HTR-8/SVneo (cell line): ENCODE measurements at regions not wholly inside any gene's neighbourhood (a gene's known extent, or its start where the extent isn't known, plus 50 kb on each side); places are given as distances from the start of the nearest gene placed in this dataset.
"Not testable (repeated sequence)": the region's sequence is repeated elsewhere in the genome, so short reads cannot be mapped to it uniquely, and the experiment has no call there.

Experiments used
- DNase-seq: peaks from one replicate; pipeline ENCODE4 v3.0.0; 2011; ENCODE audit warnings: low spot score, mixed read lengths; ENCODE audit not compliant: insufficient read length
- FAIRE-seq: peaks from 2 replicates; lab custom pipeline; 2011; peaks lifted over from hg19 to GRCh38; lab: Jason Lieb, UNC

- not testable (repeated sequence) for FAIRE-seq, DNase-seq
These were observed 377.4 kb upstream of the MAN1A1 start for GRCh38 chr6:119726912-119727311.

GRCh38 chr6:119726086-119726485, 376.5 kb upstream of the MAN1A1 start:
- FAIRE-seq: no peak

GRCh38 chr6:119720160-119720559, 370.6 kb upstream of the MAN1A1 start:
- FAIRE-seq: no peak
- no peak for DNase-seq

More at GRCh38 chr6:119726086-119726485, 376.5 kb upstream of the MAN1A1 start:
- no peak for DNase-seq

- FAIRE-seq: no peak
These were observed 368.4 kb upstream of the MAN1A1 start for GRCh38 chr6:119717942-119718341.

GRCh38 chr6:119716668-119717270, 367.2 kb upstream of the MAN1A1 start:
- FAIRE-seq (no peak), DNase-seq (no peak)

More at GRCh38 chr6:119717942-119718341, 368.4 kb upstream of the MAN1A1 start:
- no peak for DNase-seq

- DNase-seq (no peak), FAIRE-seq (no peak)
These were observed 364.3 kb upstream of the MAN1A1 start for GRCh38 chr6:119713903-119714302.

- FAIRE-seq: no peak
- DNase-seq: no peak
These were observed 337.1 kb upstream of the MAN1A1 start for GRCh38 chr6:119686644-119687043.

- FAIRE-seq: no peak
- DNase-seq: no peak
These were observed 336.7 kb upstream of the MAN1A1 start for GRCh38 chr6:119686240-119686639.

GRCh38 chr6:119683671-119684070, 334.1 kb upstream of the MAN1A1 start:
- no peak for DNase-seq
- no peak for FAIRE-seq

GRCh38 chr6:119683031-119683430, 333.5 kb upstream of the MAN1A1 start:
- DNase-seq: no peak
- no peak for FAIRE-seq

- no peak for DNase-seq
- FAIRE-seq: no peak
These were observed 329.4 kb upstream of the MAN1A1 start for GRCh38 chr6:119678961-119679360.

- no peak for FAIRE-seq
- no peak for DNase-seq
These were observed 327.8 kb upstream of the MAN1A1 start for GRCh38 chr6:119677384-119677783.

- FAIRE-seq: no peak
- DNase-seq: no peak
These were observed 327.4 kb upstream of the MAN1A1 start for GRCh38 chr6:119676961-119677360.

GRCh38 chr6:119676230-119676629, 326.7 kb upstream of the MAN1A1 start:
- no peak for FAIRE-seq
- DNase-seq: no peak

GRCh38 chr6:119673741-119674140, 324.2 kb upstream of the MAN1A1 start:
- FAIRE-seq (no peak), DNase-seq (no peak)

GRCh38 chr6:119672725-119673124, 323.2 kb upstream of the MAN1A1 start:
- FAIRE-seq (no peak), DNase-seq (no peak)

- DNase-seq (no peak), FAIRE-seq (no peak)
These were observed 321.5 kb upstream of the MAN1A1 start for GRCh38 chr6:119671105-119671504.

- no peak for FAIRE-seq
- DNase-seq: no peak
These were observed 319.7 kb upstream of the MAN1A1 start for GRCh38 chr6:119669221-119669620.

- not testable (repeated sequence) for FAIRE-seq
These were observed 315.9 kb upstream of the MAN1A1 start for GRCh38 chr6:119665432-119665831.

GRCh38 chr6:119661628-119662027, 312.1 kb upstream of the MAN1A1 start:
- DNase-seq: no peak
- no peak for FAIRE-seq

More at GRCh38 chr6:119665432-119665831, 315.9 kb upstream of the MAN1A1 start:
- not testable (repeated sequence) for DNase-seq

- DNase-seq (no peak), FAIRE-seq (no peak)
These were observed 311.5 kb upstream of the MAN1A1 start for GRCh38 chr6:119661078-119661477.

- no peak for FAIRE-seq
- DNase-seq: no peak
These were observed 309.4 kb upstream of the MAN1A1 start for GRCh38 chr6:119658917-119659316.
